ENCODE measurements at regions not wholly inside any gene's neighbourhood (a gene's known extent, or its start where the extent isn't known, plus 50 kb on each side); places are given as distances from the start of the nearest gene placed in this dataset.

DNA sequence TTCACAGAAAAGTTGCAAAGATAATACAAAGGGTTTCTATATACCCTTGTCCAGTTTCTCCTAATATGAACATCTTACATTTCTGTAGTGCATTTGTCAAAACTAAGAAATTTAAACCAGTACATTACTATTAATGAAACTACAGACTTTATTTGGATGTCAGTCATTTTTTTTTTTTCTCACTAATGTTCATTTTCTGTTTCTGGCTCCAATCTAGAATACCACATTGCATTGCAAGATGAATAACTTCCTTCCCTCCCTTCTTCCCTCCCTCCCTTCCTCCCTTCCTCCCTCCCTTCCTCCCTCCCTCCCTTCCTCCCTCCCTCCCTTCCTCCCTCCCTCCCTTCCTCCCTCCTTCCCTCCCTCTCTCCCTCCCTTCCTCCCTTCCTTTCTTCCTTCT lies 509.2 kb upstream of the MCTP2 start:
- POLR2A ChIA-PET: no interaction called here
- no TSS peak for BruUV-seq (replicated peaks)

More for the DNA sequence above, 509.2 kb upstream of the MCTP2 start:
- Histone ChIP-seq H3K36me3 (ENCODE audit: control insufficient read depth in 1 of 2, insufficient read depth in 2 of 2, low read length in 2 of 2) (no peaks in the 10 kb centered on the region), H2AFZ (ENCODE audit: low read depth, low read length, poor library complexity, severe bottlenecking) (no peak overlapping the region), H3K4me2 (ENCODE audit: low read length) (no peak overlapping the region), H3K9ac (ENCODE audit: low read length) (no peak overlapping the region), H3K9me3 (ENCODE audit: control insufficient read depth in 1 of 2, insufficient read depth in 1 of 2, low read depth in 1 of 2, low read length in 2 of 2) (no peaks in the 10 kb centered on the region), H3K4me1 (ENCODE audit: control insufficient read depth in 1 of 2, insufficient read depth in 2 of 2, low read length in 2 of 2) (no peaks in the 10 kb centered on the region), H3K27me3 (ENCODE audit: insufficient read depth, low read length) (no peaks in the 10 kb centered on the region), H3K4me3 (replicated peaks in 1 of 2; ENCODE audit: low read depth in 1 of 2, low read length in 2 of 2) (no peak overlapping the region), H3K9me2 (ENCODE audit: insufficient read depth) (no peaks in the 10 kb centered on the region), H3K27ac (ENCODE audit: low read depth, low read length) (no peak overlapping the region), H4K20me1 (ENCODE audit: insufficient read depth) (no peaks in the 10 kb centered on the region), H3K79me2 (ENCODE audit: insufficient read depth, low read length) (no peaks in the 10 kb centered on the region)
- CTCF ChIA-PET: no interaction called here
- ATAC-seq (no peak), DNase-seq (ENCODE audit: low read depth, low spot score) (no peak)
- RAD21 ChIA-PET (ENCODE audit: low non-redundant PET in 1 of 2, low total read pairs in 2 of 2, uncharacterized antibody in 2 of 2, unreplicated experiment in 2 of 2): no interaction called here
- intact Hi-C loops (cut with micrococcal nuclease): no loop called here
- TF ChIP-seq, protein P1, sequence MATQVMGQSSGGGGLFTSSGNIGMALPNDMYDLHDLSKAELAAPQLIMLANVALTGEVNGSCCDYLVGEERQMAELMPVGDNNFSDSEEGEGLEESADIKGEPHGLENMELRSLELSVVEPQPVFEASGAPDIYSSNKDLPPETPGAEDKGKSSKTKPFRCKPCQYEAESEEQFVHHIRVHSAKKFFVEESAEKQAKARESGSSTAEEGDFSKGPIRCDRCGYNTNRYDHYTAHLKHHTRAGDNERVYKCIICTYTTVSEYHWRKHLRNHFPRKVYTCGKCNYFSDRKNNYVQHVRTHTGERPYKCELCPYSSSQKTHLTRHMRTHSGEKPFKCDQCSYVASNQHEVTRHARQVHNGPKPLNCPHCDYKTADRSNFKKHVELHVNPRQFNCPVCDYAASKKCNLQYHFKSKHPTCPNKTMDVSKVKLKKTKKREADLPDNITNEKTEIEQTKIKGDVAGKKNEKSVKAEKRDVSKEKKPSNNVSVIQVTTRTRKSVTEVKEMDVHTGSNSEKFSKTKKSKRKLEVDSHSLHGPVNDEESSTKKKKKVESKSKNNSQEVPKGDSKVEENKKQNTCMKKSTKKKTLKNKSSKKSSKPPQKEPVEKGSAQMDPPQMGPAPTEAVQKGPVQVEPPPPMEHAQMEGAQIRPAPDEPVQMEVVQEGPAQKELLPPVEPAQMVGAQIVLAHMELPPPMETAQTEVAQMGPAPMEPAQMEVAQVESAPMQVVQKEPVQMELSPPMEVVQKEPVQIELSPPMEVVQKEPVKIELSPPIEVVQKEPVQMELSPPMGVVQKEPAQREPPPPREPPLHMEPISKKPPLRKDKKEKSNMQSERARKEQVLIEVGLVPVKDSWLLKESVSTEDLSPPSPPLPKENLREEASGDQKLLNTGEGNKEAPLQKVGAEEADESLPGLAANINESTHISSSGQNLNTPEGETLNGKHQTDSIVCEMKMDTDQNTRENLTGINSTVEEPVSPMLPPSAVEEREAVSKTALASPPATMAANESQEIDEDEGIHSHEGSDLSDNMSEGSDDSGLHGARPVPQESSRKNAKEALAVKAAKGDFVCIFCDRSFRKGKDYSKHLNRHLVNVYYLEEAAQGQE (IDR thresholded peaks at IDR 0.05; ENCODE audit: low read depth): no peak
- no peak for TF ChIP-seq YY1 (IDR thresholded peaks at IDR 0.05; ENCODE audit: extremely low read depth, insufficient replicate concordance, low read depth, low read length)
- TF ChIP-seq EZH2phosphoT487 (IDR thresholded peaks at IDR 0.05; ENCODE audit: borderline replicate concordance): no peak
- TF ChIP-seq ZNF274 (IDR thresholded peaks at IDR 0.05; ENCODE audit: low read depth, low read length): no peak
- TF ChIP-seq ELF1 (IDR thresholded peaks at IDR 0.05; ENCODE audit: borderline replicate concordance, low read depth): no peak
- TF ChIP-seq, protein P2, sequence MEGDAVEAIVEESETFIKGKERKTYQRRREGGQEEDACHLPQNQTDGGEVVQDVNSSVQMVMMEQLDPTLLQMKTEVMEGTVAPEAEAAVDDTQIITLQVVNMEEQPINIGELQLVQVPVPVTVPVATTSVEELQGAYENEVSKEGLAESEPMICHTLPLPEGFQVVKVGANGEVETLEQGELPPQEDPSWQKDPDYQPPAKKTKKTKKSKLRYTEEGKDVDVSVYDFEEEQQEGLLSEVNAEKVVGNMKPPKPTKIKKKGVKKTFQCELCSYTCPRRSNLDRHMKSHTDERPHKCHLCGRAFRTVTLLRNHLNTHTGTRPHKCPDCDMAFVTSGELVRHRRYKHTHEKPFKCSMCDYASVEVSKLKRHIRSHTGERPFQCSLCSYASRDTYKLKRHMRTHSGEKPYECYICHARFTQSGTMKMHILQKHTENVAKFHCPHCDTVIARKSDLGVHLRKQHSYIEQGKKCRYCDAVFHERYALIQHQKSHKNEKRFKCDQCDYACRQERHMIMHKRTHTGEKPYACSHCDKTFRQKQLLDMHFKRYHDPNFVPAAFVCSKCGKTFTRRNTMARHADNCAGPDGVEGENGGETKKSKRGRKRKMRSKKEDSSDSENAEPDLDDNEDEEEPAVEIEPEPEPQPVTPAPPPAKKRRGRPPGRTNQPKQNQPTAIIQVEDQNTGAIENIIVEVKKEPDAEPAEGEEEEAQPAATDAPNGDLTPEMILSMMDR (IDR thresholded peaks at IDR 0.05 in 2 of 3, conservative IDR thresholded peaks at IDR 0.05 in 1 of 3; ENCODE audit: borderline replicate concordance in 1 of 3, insufficient read depth in 1 of 3, low read depth in 2 of 3, low read length in 2 of 3): no peak
- TF ChIP-seq SRF (IDR thresholded peaks at IDR 0.05; ENCODE audit: low read depth): no peak
- no peak for TF ChIP-seq JUND (IDR thresholded peaks at IDR 0.05)
- TF ChIP-seq CEBPB (IDR thresholded peaks at IDR 0.05; ENCODE audit: low read depth): no peak
- TF ChIP-seq CBX3 (IDR thresholded peaks at IDR 0.05; ENCODE audit: low read depth): no peak
- TF ChIP-seq, protein P3, sequence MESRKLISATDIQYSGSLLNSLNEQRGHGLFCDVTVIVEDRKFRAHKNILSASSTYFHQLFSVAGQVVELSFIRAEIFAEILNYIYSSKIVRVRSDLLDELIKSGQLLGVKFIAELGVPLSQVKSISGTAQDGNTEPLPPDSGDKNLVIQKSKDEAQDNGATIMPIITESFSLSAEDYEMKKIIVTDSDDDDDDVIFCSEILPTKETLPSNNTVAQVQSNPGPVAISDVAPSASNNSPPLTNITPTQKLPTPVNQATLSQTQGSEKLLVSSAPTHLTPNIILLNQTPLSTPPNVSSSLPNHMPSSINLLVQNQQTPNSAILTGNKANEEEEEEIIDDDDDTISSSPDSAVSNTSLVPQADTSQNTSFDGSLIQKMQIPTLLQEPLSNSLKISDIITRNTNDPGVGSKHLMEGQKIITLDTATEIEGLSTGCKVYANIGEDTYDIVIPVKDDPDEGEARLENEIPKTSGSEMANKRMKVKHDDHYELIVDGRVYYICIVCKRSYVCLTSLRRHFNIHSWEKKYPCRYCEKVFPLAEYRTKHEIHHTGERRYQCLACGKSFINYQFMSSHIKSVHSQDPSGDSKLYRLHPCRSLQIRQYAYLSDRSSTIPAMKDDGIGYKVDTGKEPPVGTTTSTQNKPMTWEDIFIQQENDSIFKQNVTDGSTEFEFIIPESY (IDR thresholded peaks at IDR 0.05; ENCODE audit: extremely low read depth, insufficient replicate concordance, low read length): no peak
- no peak for TF ChIP-seq SP1 (IDR thresholded peaks at IDR 0.05; ENCODE audit: low read depth)
- no peak for TF ChIP-seq EGR1 (IDR thresholded peaks at IDR 0.05; ENCODE audit: low read depth)
- TF ChIP-seq POLR2AphosphoS5 (IDR thresholded peaks at IDR 0.05; ENCODE audit: low read depth, low read length): no peak
- TF ChIP-seq TCF7L2 (IDR thresholded peaks at IDR 0.05; ENCODE audit: borderline replicate concordance, extremely low read depth, insufficient read depth, insufficient read length): no peak
- TF ChIP-seq SIN3A (IDR thresholded peaks at IDR 0.05; ENCODE audit: low read depth): no peak
- TF ChIP-seq FOSL1 (IDR thresholded peaks at IDR 0.05; ENCODE audit: low read depth): no peak
